ENCODE measurements at regions not wholly inside any gene's neighbourhood (a gene's known extent, or its start where the extent isn't known, plus 50 kb on each side); places are given as distances from the start of the nearest gene placed in this dataset.

DNA sequence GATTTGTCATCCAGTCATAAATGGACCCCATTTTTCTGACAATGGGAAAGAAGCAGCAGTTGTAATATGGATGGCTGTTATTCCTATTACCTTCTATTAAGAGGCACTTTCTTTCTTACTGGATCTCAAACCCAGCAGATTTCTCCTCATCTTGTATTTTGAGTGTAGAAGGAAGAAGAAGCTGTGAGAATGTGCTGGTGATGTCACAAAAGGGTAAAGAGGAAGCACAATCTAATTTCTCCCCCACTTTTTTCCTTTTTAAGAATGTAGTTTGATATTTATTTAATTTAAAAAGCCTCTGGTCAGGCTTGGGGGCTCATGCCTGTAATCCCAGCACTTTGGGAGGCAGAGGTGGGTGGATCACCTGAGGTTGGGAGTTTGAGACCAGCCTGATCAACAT is 100.0 kb upstream of the JARID2 start:
- TF ChIP-seq, protein P1, sequence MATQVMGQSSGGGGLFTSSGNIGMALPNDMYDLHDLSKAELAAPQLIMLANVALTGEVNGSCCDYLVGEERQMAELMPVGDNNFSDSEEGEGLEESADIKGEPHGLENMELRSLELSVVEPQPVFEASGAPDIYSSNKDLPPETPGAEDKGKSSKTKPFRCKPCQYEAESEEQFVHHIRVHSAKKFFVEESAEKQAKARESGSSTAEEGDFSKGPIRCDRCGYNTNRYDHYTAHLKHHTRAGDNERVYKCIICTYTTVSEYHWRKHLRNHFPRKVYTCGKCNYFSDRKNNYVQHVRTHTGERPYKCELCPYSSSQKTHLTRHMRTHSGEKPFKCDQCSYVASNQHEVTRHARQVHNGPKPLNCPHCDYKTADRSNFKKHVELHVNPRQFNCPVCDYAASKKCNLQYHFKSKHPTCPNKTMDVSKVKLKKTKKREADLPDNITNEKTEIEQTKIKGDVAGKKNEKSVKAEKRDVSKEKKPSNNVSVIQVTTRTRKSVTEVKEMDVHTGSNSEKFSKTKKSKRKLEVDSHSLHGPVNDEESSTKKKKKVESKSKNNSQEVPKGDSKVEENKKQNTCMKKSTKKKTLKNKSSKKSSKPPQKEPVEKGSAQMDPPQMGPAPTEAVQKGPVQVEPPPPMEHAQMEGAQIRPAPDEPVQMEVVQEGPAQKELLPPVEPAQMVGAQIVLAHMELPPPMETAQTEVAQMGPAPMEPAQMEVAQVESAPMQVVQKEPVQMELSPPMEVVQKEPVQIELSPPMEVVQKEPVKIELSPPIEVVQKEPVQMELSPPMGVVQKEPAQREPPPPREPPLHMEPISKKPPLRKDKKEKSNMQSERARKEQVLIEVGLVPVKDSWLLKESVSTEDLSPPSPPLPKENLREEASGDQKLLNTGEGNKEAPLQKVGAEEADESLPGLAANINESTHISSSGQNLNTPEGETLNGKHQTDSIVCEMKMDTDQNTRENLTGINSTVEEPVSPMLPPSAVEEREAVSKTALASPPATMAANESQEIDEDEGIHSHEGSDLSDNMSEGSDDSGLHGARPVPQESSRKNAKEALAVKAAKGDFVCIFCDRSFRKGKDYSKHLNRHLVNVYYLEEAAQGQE (IDR thresholded peaks at IDR 0.05; ENCODE audit: insufficient read depth in 1 of 2, low read depth in 2 of 2, low read length in 1 of 2): no peak
- TF ChIP-seq TCF7L2 (IDR thresholded peaks at IDR 0.05; ENCODE audit: low read depth, low read length) (no peak), SIN3A (IDR thresholded peaks at IDR 0.05; ENCODE audit: borderline replicate concordance, insufficient read depth, low read depth, low read length) (no peak), POLR2AphosphoS5 (IDR thresholded peaks at IDR 0.05; ENCODE audit: low read depth, low read length) (no peak)
- TF ChIP-seq, protein P2, sequence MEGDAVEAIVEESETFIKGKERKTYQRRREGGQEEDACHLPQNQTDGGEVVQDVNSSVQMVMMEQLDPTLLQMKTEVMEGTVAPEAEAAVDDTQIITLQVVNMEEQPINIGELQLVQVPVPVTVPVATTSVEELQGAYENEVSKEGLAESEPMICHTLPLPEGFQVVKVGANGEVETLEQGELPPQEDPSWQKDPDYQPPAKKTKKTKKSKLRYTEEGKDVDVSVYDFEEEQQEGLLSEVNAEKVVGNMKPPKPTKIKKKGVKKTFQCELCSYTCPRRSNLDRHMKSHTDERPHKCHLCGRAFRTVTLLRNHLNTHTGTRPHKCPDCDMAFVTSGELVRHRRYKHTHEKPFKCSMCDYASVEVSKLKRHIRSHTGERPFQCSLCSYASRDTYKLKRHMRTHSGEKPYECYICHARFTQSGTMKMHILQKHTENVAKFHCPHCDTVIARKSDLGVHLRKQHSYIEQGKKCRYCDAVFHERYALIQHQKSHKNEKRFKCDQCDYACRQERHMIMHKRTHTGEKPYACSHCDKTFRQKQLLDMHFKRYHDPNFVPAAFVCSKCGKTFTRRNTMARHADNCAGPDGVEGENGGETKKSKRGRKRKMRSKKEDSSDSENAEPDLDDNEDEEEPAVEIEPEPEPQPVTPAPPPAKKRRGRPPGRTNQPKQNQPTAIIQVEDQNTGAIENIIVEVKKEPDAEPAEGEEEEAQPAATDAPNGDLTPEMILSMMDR (IDR thresholded peaks at IDR 0.05): no peak
- Histone ChIP-seq H3K4me3 (ENCODE audit: low read depth in 2 of 2, low read length in 2 of 2) (no peak overlapping the region), H3K27me3 (ENCODE audit: control insufficient read depth, insufficient read depth, low read length) (no peaks in the 10 kb centered on the region), H3K36me3 (ENCODE audit: control insufficient read depth, insufficient read depth, low read length) (no peaks in the 10 kb centered on the region), H3K9me3 (ENCODE audit: control insufficient read depth, insufficient read depth, low read depth, low read length) (no peaks in the 10 kb centered on the region), H3K4me1 (ENCODE audit: control insufficient read depth, insufficient read depth, low read length) (no peaks in the 10 kb centered on the region), H3K27ac (ENCODE audit: low read length) (no peak overlapping the region)
- DNase-seq (ENCODE audit: low read depth, low spot score) (no peak), ATAC-seq (no peak)
- in situ Hi-C loops (cut with HindIII; ENCODE audit: low pct_unique_long_range_greater_than_20kb, low sequenced_read_pairs) (no loop called here), intact Hi-C loops (cut with micrococcal nuclease; ENCODE audit: unreplicated experiment) (no loop called here)
- CTCF ChIA-PET: no interaction called here
- POLR2A ChIA-PET: no interaction called here
- no TSS peak for BruUV-seq (replicated peaks)

DNA sequence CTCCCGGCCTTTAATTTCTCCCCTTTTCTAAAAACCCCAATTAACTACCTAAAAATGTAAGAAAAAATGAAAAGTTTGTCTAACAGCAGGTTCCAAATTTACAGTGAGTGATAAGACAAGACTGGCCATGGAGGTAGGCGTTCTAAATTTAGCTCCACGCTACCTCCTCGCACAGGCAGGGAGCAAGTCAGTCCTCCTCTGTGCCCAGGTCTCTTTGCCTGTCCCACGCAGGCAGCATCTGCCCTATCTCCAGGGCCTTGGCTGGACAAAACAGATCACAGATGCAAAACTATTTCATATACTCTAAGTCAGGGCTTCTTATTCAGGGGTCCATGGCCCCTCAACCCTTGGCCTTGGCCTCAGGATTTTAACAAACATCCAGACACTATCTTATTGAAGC is 98.0 kb upstream of the JARID2 start:
- ATAC-seq (no peak), DNase-seq (ENCODE audit: low read depth, low spot score) (no peak)
- Histone ChIP-seq H3K27ac (ENCODE audit: low read length) (no peak overlapping the region), H3K4me3 (ENCODE audit: low read depth in 2 of 2, low read length in 2 of 2) (no peak overlapping the region), H3K9me3 (ENCODE audit: control insufficient read depth, insufficient read depth, low read depth, low read length) (no peaks in the 10 kb centered on the region), H3K36me3 (ENCODE audit: control insufficient read depth, insufficient read depth, low read length) (no peaks in the 10 kb centered on the region), H3K4me1 (ENCODE audit: control insufficient read depth, insufficient read depth, low read length) (no peaks in the 10 kb centered on the region), H3K27me3 (ENCODE audit: control insufficient read depth, insufficient read depth, low read length) (no peaks in the 10 kb centered on the region)
- CTCF ChIA-PET: no interaction called here
- POLR2A ChIA-PET: no interaction called here
- BruUV-seq (replicated peaks): no TSS peak
- TF ChIP-seq, protein P1 (IDR thresholded peaks at IDR 0.05; ENCODE audit: insufficient read depth in 1 of 2, low read depth in 2 of 2, low read length in 1 of 2): no peak
- no peak for TF ChIP-seq SIN3A (IDR thresholded peaks at IDR 0.05; ENCODE audit: borderline replicate concordance, insufficient read depth, low read depth, low read length)
- TF ChIP-seq, protein P2 (IDR thresholded peaks at IDR 0.05): no peak
- TF ChIP-seq TCF7L2 (IDR thresholded peaks at IDR 0.05; ENCODE audit: low read depth, low read length): no peak
- TF ChIP-seq POLR2AphosphoS5 (IDR thresholded peaks at IDR 0.05; ENCODE audit: low read depth, low read length): no peak
- in situ Hi-C loops (cut with HindIII; ENCODE audit: low pct_unique_long_range_greater_than_20kb, low sequenced_read_pairs): no loop called here
- intact Hi-C loops (cut with micrococcal nuclease; ENCODE audit: unreplicated experiment): no loop called here
